Superior temporal gyrus (tissue), 1 donor: ENCODE measurements at regions not wholly inside any gene's neighbourhood (a gene's known extent, or its start where the extent isn't known, plus 50 kb on each side); places are given as distances from the start of the nearest gene placed in this dataset.
A peak's percentile ranks its signal among the peaks of the same experiment; 100 is the strongest.

Experiments
- DNase-seq: peaks from one replicate; pipeline ENCODE4 v3.0.0-alpha.2; 2016; ENCODE audit errors: extremely low spot score

GRCh38 chr18:24827501-24827900, 367.1 kb downstream of the HRH4 start:
- no peak for DNase-seq

GRCh38 chr18:24831081-24831480, 370.6 kb downstream of the HRH4 start:
- no peak for DNase-seq

- DNase-seq: no peak
Observed at GRCh38 chr18:24831871-24832665, 371.6 kb downstream of the HRH4 start.

GRCh38 chr18:24835751-24836150, 375.3 kb downstream of the HRH4 start:
- no peak for DNase-seq

GRCh38 chr18:24837066-24837465, 376.6 kb downstream of the HRH4 start:
- no peak for DNase-seq

GRCh38 chr18:24840051-24840450, 379.6 kb downstream of the HRH4 start:
- no peak for DNase-seq

- DNase-seq: no peak
Observed at GRCh38 chr18:24840640-24841039, 380.2 kb downstream of the HRH4 start.

- no peak for DNase-seq
Observed at GRCh38 chr18:24841536-24841935, 381.1 kb downstream of the HRH4 start.

GRCh38 chr18:24843123-24843522, 382.7 kb downstream of the HRH4 start:
- no peak for DNase-seq

- DNase-seq: no peak
Observed at GRCh38 chr18:24846138-24846537, 385.7 kb downstream of the HRH4 start.

- DNase-seq: no peak
Observed at GRCh38 chr18:24850532-24850931, 390.1 kb downstream of the HRH4 start.

- DNase-seq: no peak
Observed at GRCh38 chr18:24853076-24853475, 392.6 kb downstream of the HRH4 start.

GRCh38 chr18:24860978-24861680, 400.7 kb downstream of the HRH4 start:
- DNase-seq: no peak

GRCh38 chr18:24862201-24862816, 401.9 kb downstream of the HRH4 start:
- no peak for DNase-seq

GRCh38 chr18:24868311-24868710, 407.9 kb downstream of the HRH4 start:
- no peak for DNase-seq

GRCh38 chr18:24868760-24869237, 408.4 kb downstream of the HRH4 start:
- no peak for DNase-seq

GRCh38 chr18:24869285-24869684, 408.8 kb downstream of the HRH4 start:
- no peak for DNase-seq

- no peak for DNase-seq
Observed at GRCh38 chr18:24875286-24875685, 414.8 kb downstream of the HRH4 start.

GRCh38 chr18:24875777-24876176, 415.3 kb downstream of the HRH4 start:
- no peak for DNase-seq

GRCh38 chr18:24876266-24876665, 415.8 kb downstream of the HRH4 start:
- no peak for DNase-seq

GRCh38 chr18:24877066-24877465, 416.6 kb downstream of the HRH4 start:
- DNase-seq: peak; percentile 35

GRCh38 chr18:24877546-24877945, 417.1 kb downstream of the HRH4 start:
- DNase-seq: no peak

GRCh38 chr18:24878289-24878688, 417.9 kb downstream of the HRH4 start:
- DNase-seq: peak; percentile 89
